GM18505 (cell line): ENCODE measurements at regions not wholly inside any gene's neighbourhood (a gene's known extent, or its start where the extent isn't known, plus 50 kb on each side); places are given as distances from the start of the nearest gene placed in this dataset.

Experiments used
- ATAC-seq: cut with Tn5 transposase; IDR thresholded peaks from one replicate; pipeline ENCODE4 v1.9.1; 2021; ENCODE audit not compliant: unreplicated experiment
- POLR2A ChIP-seq: IDR thresholded peaks from 4 replicates; pipeline ENCODE4 v1.6.1; 2011; ENCODE audit warnings: borderline replicate concordance; ENCODE audit not compliant: insufficient read depth, insufficient read length; ENCODE audit errors: extremely low read depth

GRCh38 chr10:78750418-78750817 lies 318.3 kb upstream of the ZMIZ1 start:
- no peak for TF ChIP-seq POLR2A

GRCh38 chr10:78751716-78752115 lies 317.1 kb upstream of the ZMIZ1 start:
- no peak for TF ChIP-seq POLR2A
- no peak for ATAC-seq

More at GRCh38 chr10:78750418-78750817, 318.3 kb upstream of the ZMIZ1 start:
- no peak for ATAC-seq

- TF ChIP-seq POLR2A, result no peak
- ATAC-seq, result no peak
These were observed 316.5 kb upstream of the ZMIZ1 start for GRCh38 chr10:78752221-78752620.

- no peak for ATAC-seq
- no peak for TF ChIP-seq POLR2A
These were observed 316.1 kb upstream of the ZMIZ1 start for GRCh38 chr10:78752708-78753107.

GRCh38 chr10:78754269-78755062 lies 314.3 kb upstream of the ZMIZ1 start:
- no peak for TF ChIP-seq POLR2A

GRCh38 chr10:78755063-78755701 lies 313.6 kb upstream of the ZMIZ1 start:
- no peak for TF ChIP-seq POLR2A
- ATAC-seq, result no peak

More at GRCh38 chr10:78754269-78755062, 314.3 kb upstream of the ZMIZ1 start:
- ATAC-seq, result no peak

GRCh38 chr10:78755877-78756455 lies 312.8 kb upstream of the ZMIZ1 start:
- ATAC-seq, result no peak
- no peak for TF ChIP-seq POLR2A

- TF ChIP-seq POLR2A, result no peak
- no peak for ATAC-seq
These were observed 312.0 kb upstream of the ZMIZ1 start for GRCh38 chr10:78756604-78757343.

GRCh38 chr10:78757344-78757925 lies 311.3 kb upstream of the ZMIZ1 start:
- no peak for TF ChIP-seq POLR2A
- no peak for ATAC-seq

GRCh38 chr10:78758176-78758575 lies 310.6 kb upstream of the ZMIZ1 start:
- TF ChIP-seq POLR2A, result no peak
- no peak for ATAC-seq

GRCh38 chr10:78759456-78760120 lies 309.2 kb upstream of the ZMIZ1 start:
- no peak for ATAC-seq
- no peak for TF ChIP-seq POLR2A

- TF ChIP-seq POLR2A, result no peak
These were observed 308.1 kb upstream of the ZMIZ1 start for GRCh38 chr10:78760463-78761310.

GRCh38 chr10:78761311-78761781 lies 307.4 kb upstream of the ZMIZ1 start:
- no peak for ATAC-seq
- no peak for TF ChIP-seq POLR2A

More at GRCh38 chr10:78760463-78761310, 308.1 kb upstream of the ZMIZ1 start:
- no peak for ATAC-seq
